ENCODE measurements at regions not wholly inside any gene's neighbourhood (a gene's known extent, or its start where the extent isn't known, plus 50 kb on each side); places are given as distances from the start of the nearest gene placed in this dataset.

DNA sequence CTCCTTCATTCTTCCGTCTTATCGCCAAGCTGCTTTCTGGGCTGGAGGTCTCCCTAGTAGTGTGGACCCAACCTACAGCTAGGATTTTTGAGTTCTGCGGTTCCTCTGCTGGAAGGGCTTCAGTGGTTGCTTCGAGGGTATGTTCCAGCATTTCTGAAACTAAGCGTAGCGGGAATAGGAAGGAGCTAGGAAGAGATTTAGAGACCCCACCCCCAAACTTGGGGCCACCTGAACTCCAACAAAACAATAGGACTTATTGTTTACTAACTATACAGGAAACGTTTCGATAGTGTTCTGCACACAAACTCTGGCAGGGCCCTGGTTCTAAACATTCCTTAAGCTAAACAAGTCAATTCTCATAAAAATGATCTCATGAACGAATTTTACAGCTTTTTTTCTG, 346.7 kb downstream of the PLK2 start:
- Histone ChIP-seq H2AFZ (ENCODE audit: low read length) (no peak overlapping the region), H3K36me3 (replicated peaks; ENCODE audit: insufficient read depth, low read length) (no peaks in the 10 kb centered on the region), H3K9ac (ENCODE audit: low read length) (no peak overlapping the region), H3K9me3 (replicated peaks; ENCODE audit: insufficient read depth, low read length) (no peaks in the 10 kb centered on the region), H3K9me2 (replicated peaks; ENCODE audit: insufficient read depth, low read length) (no peaks in the 10 kb centered on the region), H3K4me3 (ENCODE audit: low read length) (no peak overlapping the region), H3K27me3 (replicated peaks; ENCODE audit: insufficient read depth, low read length) (no peaks in the 10 kb centered on the region), H3K4me1 (ENCODE audit: low read length) (no peaks in the 10 kb centered on the region), H3K4me2 (ENCODE audit: low read depth, low read length) (no peak overlapping the region), H3K27ac (ENCODE audit: low read length) (no peak overlapping the region), H3F3A (ENCODE audit: insufficient read depth, low read length) (no peaks in the 10 kb centered on the region), H4K20me1 (ENCODE audit: insufficient read depth, low read length) (no peaks in the 10 kb centered on the region), H3K79me2 (ENCODE audit: low read length) (no peaks in the 10 kb centered on the region)
- TF ChIP-seq EZH2 (optimal IDR thresholded peaks at IDR 0.05; ENCODE audit: low read depth, low read length) (no peak), CTCF (IDR thresholded peaks at IDR 0.05; ENCODE audit: low read length) (no peak), EZH2phosphoT487 (IDR thresholded peaks at IDR 0.05; ENCODE audit: low read length) (no peak)
- DNase-seq = no peak

DNA sequence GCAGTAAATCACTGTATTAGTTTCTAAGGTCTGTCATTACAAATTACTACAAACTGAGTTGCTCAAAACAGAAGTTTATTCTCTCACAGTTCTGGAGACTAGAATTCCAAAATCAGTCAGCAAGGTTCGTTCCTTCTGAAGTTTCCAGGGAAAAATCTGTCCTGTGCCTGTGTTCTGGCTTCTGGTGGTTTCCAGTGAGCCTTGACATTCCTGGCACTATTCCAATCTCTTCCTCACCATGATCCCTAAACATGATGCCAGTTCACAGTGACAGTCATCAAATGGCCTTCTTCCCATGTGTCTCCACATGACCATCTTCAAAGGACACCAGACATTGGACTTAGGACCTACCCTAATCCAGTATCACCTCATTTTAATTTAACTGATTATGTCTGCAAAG, 351.4 kb downstream of the PLK2 start:
- TF ChIP-seq CTCF (IDR thresholded peaks at IDR 0.05; ENCODE audit: low read length) (no peak), EZH2phosphoT487 (IDR thresholded peaks at IDR 0.05; ENCODE audit: low read length) (no peak), EZH2 (optimal IDR thresholded peaks at IDR 0.05; ENCODE audit: low read depth, low read length) (no peak)
- H3K27ac ChIP-seq (ENCODE audit: low read length) = no peak overlapping the region
- H3K4me3 ChIP-seq (ENCODE audit: low read length) = no peak overlapping the region
- no peak overlapping the region for H3K4me2 ChIP-seq (ENCODE audit: low read depth, low read length)
- H3K9me2 ChIP-seq (replicated peaks; ENCODE audit: insufficient read depth, low read length) = no peaks in the 10 kb centered on the region
- DNase-seq = no peak
- H3K79me2 ChIP-seq (ENCODE audit: low read length) = no peaks in the 10 kb centered on the region
- no peaks in the 10 kb centered on the region for H3K9me3 ChIP-seq (replicated peaks; ENCODE audit: insufficient read depth, low read length)
- no peaks in the 10 kb centered on the region for H4K20me1 ChIP-seq (ENCODE audit: insufficient read depth, low read length)
- H3K27me3 ChIP-seq (replicated peaks; ENCODE audit: insufficient read depth, low read length) = no peaks in the 10 kb centered on the region
- H3K4me1 ChIP-seq (ENCODE audit: low read length) = no peaks in the 10 kb centered on the region
- H2AFZ ChIP-seq (ENCODE audit: low read length) = no peak overlapping the region
- no peaks in the 10 kb centered on the region for H3F3A ChIP-seq (ENCODE audit: insufficient read depth, low read length)
- no peaks in the 10 kb centered on the region for H3K36me3 ChIP-seq (replicated peaks; ENCODE audit: insufficient read depth, low read length)
- no peak overlapping the region for H3K9ac ChIP-seq (ENCODE audit: low read length)

DNA sequence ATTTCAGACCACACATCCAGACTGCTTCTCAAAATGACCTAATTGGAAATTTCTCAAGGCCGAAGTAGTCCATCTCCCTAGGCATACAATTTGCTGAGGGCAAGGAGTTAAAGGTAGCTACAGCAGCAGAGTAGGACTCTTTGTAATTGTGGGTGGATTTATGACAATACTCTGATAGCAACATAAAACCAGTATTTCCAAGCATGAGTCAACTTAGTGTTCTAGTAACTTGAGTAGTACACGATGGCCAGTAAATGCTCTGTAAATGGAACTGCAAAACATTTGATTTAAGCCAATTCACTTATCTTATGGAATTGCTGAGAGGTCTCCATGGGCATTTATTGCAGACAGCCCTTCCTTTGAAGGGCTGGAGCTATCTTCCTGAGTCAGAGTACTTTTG, 352.2 kb downstream of the PLK2 start:
- no peak for DNase-seq
- Histone ChIP-seq H3K4me1 (ENCODE audit: low read length) (no peaks in the 10 kb centered on the region), H2AFZ (ENCODE audit: low read length) (no peak overlapping the region), H3K9me2 (replicated peaks; ENCODE audit: insufficient read depth, low read length) (no peaks in the 10 kb centered on the region), H3K27ac (ENCODE audit: low read length) (no peak overlapping the region), H3K27me3 (replicated peaks; ENCODE audit: insufficient read depth, low read length) (no peaks in the 10 kb centered on the region), H3K79me2 (ENCODE audit: low read length) (no peaks in the 10 kb centered on the region), H3F3A (ENCODE audit: insufficient read depth, low read length) (no peaks in the 10 kb centered on the region), H3K4me2 (ENCODE audit: low read depth, low read length) (no peak overlapping the region), H3K9me3 (replicated peaks; ENCODE audit: insufficient read depth, low read length) (no peaks in the 10 kb centered on the region), H3K4me3 (ENCODE audit: low read length) (no peak overlapping the region), H4K20me1 (ENCODE audit: insufficient read depth, low read length) (no peaks in the 10 kb centered on the region), H3K9ac (ENCODE audit: low read length) (no peak overlapping the region), H3K36me3 (replicated peaks; ENCODE audit: insufficient read depth, low read length) (no peaks in the 10 kb centered on the region)
- TF ChIP-seq EZH2phosphoT487 (IDR thresholded peaks at IDR 0.05; ENCODE audit: low read length) (no peak), EZH2 (optimal IDR thresholded peaks at IDR 0.05; ENCODE audit: low read depth, low read length) (no peak)

- DNase-seq = no peak
- no peaks in the 10 kb centered on the region for H3K4me1 ChIP-seq (ENCODE audit: low read length)
- H3K27me3 ChIP-seq (replicated peaks; ENCODE audit: insufficient read depth, low read length) = no peaks in the 10 kb centered on the region
- H3K9me2 ChIP-seq (replicated peaks; ENCODE audit: insufficient read depth, low read length) = no peaks in the 10 kb centered on the region
- H3K4me3 ChIP-seq (ENCODE audit: low read length) = no peak overlapping the region
- H3K4me2 ChIP-seq (ENCODE audit: low read depth, low read length) = no peak overlapping the region
- H3K36me3 ChIP-seq (replicated peaks; ENCODE audit: insufficient read depth, low read length) = no peaks in the 10 kb centered on the region
- H2AFZ ChIP-seq (ENCODE audit: low read length) = no peak overlapping the region
- H3F3A ChIP-seq (ENCODE audit: insufficient read depth, low read length) = no peaks in the 10 kb centered on the region
- H3K9me3 ChIP-seq (replicated peaks; ENCODE audit: insufficient read depth, low read length) = no peaks in the 10 kb centered on the region
- H4K20me1 ChIP-seq (ENCODE audit: insufficient read depth, low read length) = no peaks in the 10 kb centered on the region
- H3K9ac ChIP-seq (ENCODE audit: low read length) = no peak overlapping the region
- no peaks in the 10 kb centered on the region for H3K79me2 ChIP-seq (ENCODE audit: low read length)
- no peak overlapping the region for H3K27ac ChIP-seq (ENCODE audit: low read length)
- no peak for TF ChIP-seq EZH2phosphoT487 (IDR thresholded peaks at IDR 0.05; ENCODE audit: low read length)
- no peak for TF ChIP-seq CTCF (IDR thresholded peaks at IDR 0.05; ENCODE audit: low read length)
- no peak for TF ChIP-seq EZH2 (optimal IDR thresholded peaks at IDR 0.05; ENCODE audit: low read depth, low read length)
Observed at GRCh38 chr5:58106754-58107410, 353.0 kb downstream of the PLK2 start.

All from MM.1S (cell line).